Effector memory CD4-positive, alpha-beta T cell (primary cell): ENCODE measurements at regions not wholly inside any gene's neighbourhood (a gene's known extent, or its start where the extent isn't known, plus 50 kb on each side); places are given as distances from the start of the nearest gene placed in this dataset.

Experiments used
- DNase-seq, 3 donors: peaks; one replicate each; pipeline ENCODE4 v3.0.0-alpha.2; 2020
- H3K27ac ChIP-seq: 2 replicates; pipeline ENCODE4 v1.7.0; 2013; ENCODE audit warnings: mild to moderate bottlenecking, low read length, moderate library complexity; ENCODE audit not compliant: insufficient read depth, poor library complexity, severe bottlenecking
- H3K27me3 ChIP-seq: replicated peaks from 2 replicates; pipeline ENCODE4 v1.7.0; 2013; ENCODE audit warnings: mild to moderate bottlenecking, low read length; ENCODE audit not compliant: insufficient read depth, control insufficient read depth, poor library complexity, severe bottlenecking
- H3K36me3 ChIP-seq: 2 replicates; pipeline ENCODE4 v1.7.0; 2013; ENCODE audit warnings: mild to moderate bottlenecking, low read length, moderate library complexity; ENCODE audit not compliant: control insufficient read depth, insufficient read depth
- H3K4me1 ChIP-seq: 2 replicates; pipeline ENCODE4 v1.7.0; 2013; ENCODE audit warnings: low read length, mild to moderate bottlenecking; ENCODE audit not compliant: control insufficient read depth, insufficient read depth, poor library complexity, severe bottlenecking
- H3K4me3 ChIP-seq: 2 replicates; pipeline ENCODE4 v1.7.0; 2013; ENCODE audit warnings: low read length, low read depth, mild to moderate bottlenecking; ENCODE audit not compliant: insufficient read depth, poor library complexity, severe bottlenecking
- H3K9me3 ChIP-seq: 2 replicates; pipeline ENCODE4 v1.7.0; 2013; ENCODE audit warnings: mild to moderate bottlenecking, low read length, moderate library complexity; ENCODE audit not compliant: control insufficient read depth

DNA sequence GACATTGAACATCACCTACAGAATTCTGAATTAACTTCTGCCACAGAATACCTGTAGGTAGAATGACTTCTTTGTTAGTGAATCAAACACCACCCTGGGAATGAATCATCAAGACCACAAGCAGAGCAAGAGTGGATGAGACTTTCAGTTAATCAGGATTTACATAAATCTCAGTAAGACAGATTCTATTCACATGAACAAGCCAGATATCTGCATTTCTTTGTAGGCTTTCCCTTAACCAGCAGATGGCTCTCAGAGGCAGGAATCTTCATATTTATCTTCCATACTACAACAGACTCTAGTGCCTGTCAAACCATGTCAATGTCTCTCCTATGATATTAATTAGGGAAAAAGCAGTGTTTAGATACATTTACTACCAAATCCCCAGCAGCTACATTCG, 412.1 kb downstream of the KLF12 start:
- Histone ChIP-seq H3K27me3 (no peaks in the 10 kb centered on the region), H3K4me1 (peaks cover 5% of the 10 kb centered on the region), H3K27ac (no peak overlapping the region), H3K36me3 (no peaks in the 10 kb centered on the region), H3K9me3 (no peaks in the 10 kb centered on the region), H3K4me3 (no peak overlapping the region)
- no peak for DNase-seq

- no peaks in the 10 kb centered on the region for H3K36me3 ChIP-seq
- H3K9me3 ChIP-seq: no peaks in the 10 kb centered on the region
- H3K27ac ChIP-seq: no peak overlapping the region
- no peak for DNase-seq
- no peak overlapping the region for H3K4me3 ChIP-seq
- H3K27me3 ChIP-seq: no peaks in the 10 kb centered on the region
- peaks cover 10% of the 10 kb centered on the region for H3K4me1 ChIP-seq
Measured at GRCh38 chr13:73721571-73721970, 412.6 kb downstream of the KLF12 start.

GRCh38 chr13:73720216-73720840, 413.9 kb downstream of the KLF12 start:
- no peak overlapping the region for H3K27ac ChIP-seq
- H3K36me3 ChIP-seq: no peaks in the 10 kb centered on the region
- H3K27me3 ChIP-seq: no peaks in the 10 kb centered on the region
- no peak overlapping the region for H3K4me3 ChIP-seq
- H3K9me3 ChIP-seq: no peaks in the 10 kb centered on the region
- no peak for DNase-seq
- H3K4me1 ChIP-seq: peaks cover 15% of the 10 kb centered on the region

DNA sequence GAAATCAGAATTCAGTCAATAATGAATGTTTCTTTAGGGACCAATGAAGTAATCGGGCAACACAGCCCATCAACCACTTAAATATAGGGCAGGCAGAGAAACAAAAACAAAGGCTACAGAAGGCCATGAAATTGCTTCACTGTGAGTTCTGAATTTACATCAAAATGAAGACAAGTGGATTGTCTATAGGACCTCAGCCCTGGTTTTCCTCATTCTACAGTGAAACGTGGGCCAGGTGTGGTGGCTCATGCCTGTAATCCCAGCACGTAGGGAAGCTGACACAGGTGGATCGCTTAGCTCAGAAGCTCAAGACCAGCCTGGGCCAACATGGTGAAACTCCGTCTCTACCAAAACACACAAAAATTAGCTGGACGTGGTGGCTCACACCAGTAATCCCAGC, 416.0 kb downstream of the KLF12 start:
- Histone ChIP-seq H3K9me3 (no peaks in the 10 kb centered on the region), H3K27me3 (no peaks in the 10 kb centered on the region), H3K4me1 (peaks cover 29% of the 10 kb centered on the region), H3K4me3 (no peak overlapping the region), H3K27ac (peak overlapping the region; percentile 72), H3K36me3 (peaks cover 13% of the 10 kb centered on the region)
- DNase-seq: no peak

GRCh38 chr13:73717632-73718031, 416.6 kb downstream of the KLF12 start:
- H3K4me3 ChIP-seq: no peak overlapping the region
- H3K27me3 ChIP-seq: no peaks in the 10 kb centered on the region
- no peak for DNase-seq
- H3K4me1 ChIP-seq: peaks cover 29% of the 10 kb centered on the region
- peaks cover 18% of the 10 kb centered on the region for H3K36me3 ChIP-seq
- H3K9me3 ChIP-seq: no peaks in the 10 kb centered on the region
- peak overlapping the region; percentile 72 for H3K27ac ChIP-seq

DNA sequence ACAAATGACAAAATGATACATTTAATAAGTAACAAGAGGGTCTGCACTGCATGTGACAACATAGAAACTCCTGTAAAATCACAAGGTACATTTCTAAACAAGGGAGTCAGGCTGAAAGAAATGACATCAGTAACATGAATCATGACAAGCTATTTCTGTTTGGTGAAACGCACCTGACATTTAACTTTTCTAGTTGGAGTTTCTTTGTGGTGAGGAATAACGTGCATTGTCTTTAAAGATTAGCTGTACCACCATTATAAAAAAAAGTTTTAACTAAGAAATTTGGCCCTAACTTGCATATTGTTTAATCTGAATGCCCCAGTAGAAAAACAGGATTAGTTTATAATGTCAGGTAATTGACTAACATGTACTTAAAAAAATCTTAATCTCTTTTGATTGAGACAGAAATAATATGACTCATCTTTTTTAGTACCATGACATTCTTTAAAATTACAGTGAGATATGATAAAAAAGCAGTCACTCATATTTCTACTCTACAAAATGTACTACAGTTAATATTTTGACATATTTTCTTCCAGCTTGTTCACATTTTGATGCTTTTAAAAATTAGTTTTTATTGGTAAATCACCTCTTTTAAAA, 418.2 kb downstream of the KLF12 start:
- H3K27me3 ChIP-seq: no peaks in the 10 kb centered on the region
- H3K9me3 ChIP-seq: no peaks in the 10 kb centered on the region
- H3K4me3 ChIP-seq: peak overlapping the region; percentile 24
- peaks cover 29% of the 10 kb centered on the region for H3K4me1 ChIP-seq
- no peak for DNase-seq
- peaks cover 24% of the 10 kb centered on the region for H3K36me3 ChIP-seq
- H3K27ac ChIP-seq: peak overlapping the region; percentile 72

DNA sequence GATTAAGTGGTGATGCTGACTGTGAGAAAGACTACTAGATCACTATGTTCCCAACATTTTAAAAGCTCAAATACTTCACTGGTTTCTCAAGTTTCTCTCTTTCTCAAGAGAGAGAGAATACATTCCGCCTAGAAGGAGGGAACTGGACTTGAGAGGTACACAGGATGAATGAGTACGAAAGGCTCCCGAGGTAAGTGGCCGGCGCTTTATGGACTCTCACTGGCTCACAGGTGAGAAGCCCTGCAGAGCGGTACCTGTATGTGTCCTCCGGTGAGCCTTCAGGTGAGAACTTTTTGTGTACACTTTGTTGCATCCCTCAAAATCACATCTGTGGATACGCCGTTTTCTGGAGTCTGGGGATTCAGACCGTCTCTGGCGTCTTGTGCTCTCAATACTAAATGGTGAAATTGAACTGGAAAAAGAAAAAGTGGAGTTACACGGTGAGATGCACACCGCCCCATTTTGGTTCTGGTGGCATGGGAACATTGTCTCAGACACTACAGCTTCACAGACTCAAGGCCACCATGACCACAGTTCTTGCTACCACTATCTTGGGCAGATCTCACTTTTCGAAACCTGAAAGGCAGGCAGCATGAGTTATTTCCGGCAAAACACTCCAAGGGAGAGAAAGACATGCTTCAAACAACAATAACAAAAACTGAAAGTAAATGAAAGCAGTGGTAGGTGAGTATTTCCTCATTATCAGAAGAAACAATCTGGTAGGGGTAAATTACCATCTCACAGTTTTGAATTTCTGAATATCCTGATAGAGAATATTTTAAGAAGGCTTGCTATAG, 418.9 kb downstream of the KLF12 start:
- Histone ChIP-seq H3K4me3 (peak overlapping the region; percentile 24), H3K27ac (peak overlapping the region; percentile 72), H3K4me1 (peaks cover 29% of the 10 kb centered on the region), H3K9me3 (no peaks in the 10 kb centered on the region), H3K36me3 (peaks cover 29% of the 10 kb centered on the region), H3K27me3 (no peaks in the 10 kb centered on the region)
- DNase-seq: peak; percentile 32 to 47 (median 41)

DNA sequence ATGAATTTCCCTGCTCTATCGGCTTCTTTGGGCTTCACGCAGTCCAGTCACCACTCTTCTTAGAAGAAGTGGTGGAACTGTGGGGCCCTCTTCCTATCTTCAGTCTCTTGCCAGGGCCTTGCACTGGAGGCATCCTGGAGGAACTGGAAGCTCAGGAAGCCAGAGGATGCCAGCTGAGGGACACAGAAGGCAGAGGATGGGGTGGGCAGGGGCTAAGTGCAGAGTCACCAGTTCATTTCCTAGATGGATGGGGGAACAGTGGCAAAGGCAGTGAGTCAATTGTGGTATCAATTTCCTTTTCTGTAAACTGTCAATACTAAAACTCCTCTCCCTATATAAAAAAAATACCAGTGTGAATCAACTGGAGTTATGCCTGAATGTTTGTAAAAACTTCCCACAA, 419.7 kb downstream of the KLF12 start:
- H3K27ac ChIP-seq: peak overlapping the region; percentile 72
- H3K4me1 ChIP-seq: peaks cover 29% of the 10 kb centered on the region
- H3K27me3 ChIP-seq: no peaks in the 10 kb centered on the region
- H3K36me3 ChIP-seq: peaks cover 34% of the 10 kb centered on the region
- H3K4me3 ChIP-seq: no peak overlapping the region
- H3K9me3 ChIP-seq: no peaks in the 10 kb centered on the region
- DNase-seq: no peak

DNA sequence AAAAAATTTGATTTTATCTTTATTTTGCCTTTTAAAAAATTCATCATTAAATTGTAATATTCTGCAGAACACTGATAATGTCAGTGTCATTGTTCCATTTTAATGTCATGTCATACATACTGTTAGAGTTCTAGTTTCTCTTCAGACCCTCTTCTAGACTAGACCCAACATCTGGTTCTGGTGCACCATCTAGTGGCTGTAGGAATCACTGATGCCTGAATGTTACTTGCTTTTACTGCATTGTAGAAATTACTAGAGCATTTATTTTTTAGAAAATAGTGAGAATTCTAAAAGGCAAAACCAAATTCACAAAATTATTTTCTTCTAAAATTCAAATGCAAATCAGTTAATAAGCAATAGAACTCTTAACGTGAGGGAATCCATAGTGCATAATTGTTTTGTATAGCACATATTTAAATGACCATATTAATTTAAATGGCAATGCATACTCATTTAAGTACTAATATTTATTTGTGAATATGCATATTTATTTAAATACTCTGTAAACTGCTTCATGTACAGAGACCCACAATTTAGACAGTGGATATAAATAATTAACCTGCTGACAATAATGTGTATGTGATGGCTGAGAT, 425.7 kb downstream of the KLF12 start:
- Histone ChIP-seq H3K36me3 (peaks cover 45% of the 10 kb centered on the region), H3K9me3 (no peaks in the 10 kb centered on the region), H3K27me3 (no peaks in the 10 kb centered on the region), H3K4me1 (peaks cover 5% of the 10 kb centered on the region), H3K4me3 (no peak overlapping the region), H3K27ac (peak overlapping the region; percentile 5)
- DNase-seq: peak; percentile 2 to 39 (median 8)

- no peak for DNase-seq
- Histone ChIP-seq H3K4me1 (peaks cover 32% of the 10 kb centered on the region), H3K27ac (peak overlapping the region; percentile 70), H3K4me3 (no peak overlapping the region), H3K27me3 (no peaks in the 10 kb centered on the region), H3K9me3 (no peaks in the 10 kb centered on the region), H3K36me3 (peaks cover 22% of the 10 kb centered on the region)
Measured at GRCh38 chr13:73704587-73704986, 429.6 kb downstream of the KLF12 start.
